HG03432 (cell line): ENCODE measurements at regions not wholly inside any gene's neighbourhood (a gene's known extent, or its start where the extent isn't known, plus 50 kb on each side); places are given as distances from the start of the nearest gene placed in this dataset.
"Not testable (repeated sequence)": the region's sequence is repeated elsewhere in the genome, so short reads cannot be mapped to it uniquely, and the experiment has no call there.

Source experiments
- ATAC-seq: cut with Tn5 transposase; IDR thresholded peaks from one replicate; pipeline ENCODE4 v1.9.1; 2021; ENCODE audit warnings: mild to moderate bottlenecking, moderate library complexity; ENCODE audit not compliant: unreplicated experiment

GRCh38 chr5:27091858-27092257, 53.5 kb upstream of the CDH9 start:
- ATAC-seq = no peak

- ATAC-seq = not testable (repeated sequence)
Measured at GRCh38 chr5:27088822-27089221, 50.4 kb upstream of the CDH9 start.
